GM19463 (cell line): ENCODE measurements at regions not wholly inside any gene's neighbourhood (a gene's known extent, or its start where the extent isn't known, plus 50 kb on each side); places are given as distances from the start of the nearest gene placed in this dataset.
"Not testable (repeated sequence)": the region's sequence is repeated elsewhere in the genome, so short reads cannot be mapped to it uniquely, and the experiment has no call there.

Experiments
- ATAC-seq: cut with Tn5 transposase; IDR thresholded peaks from one replicate; pipeline ENCODE4 v1.9.1; 2021; ENCODE audit warnings: mild to moderate bottlenecking, moderate library complexity; ENCODE audit not compliant: unreplicated experiment

GRCh38 chr13:34159946-34160345 is 342.0 kb downstream of the RFC3 start:
- no peak for ATAC-seq

GRCh38 chr13:34161931-34162543 is 344.1 kb downstream of the RFC3 start:
- ATAC-seq = no peak

- no peak for ATAC-seq
These were observed 344.6 kb downstream of the RFC3 start for GRCh38 chr13:34162544-34162933.

- ATAC-seq = no peak
These were observed 346.6 kb downstream of the RFC3 start for GRCh38 chr13:34164582-34164981.

DNA sequence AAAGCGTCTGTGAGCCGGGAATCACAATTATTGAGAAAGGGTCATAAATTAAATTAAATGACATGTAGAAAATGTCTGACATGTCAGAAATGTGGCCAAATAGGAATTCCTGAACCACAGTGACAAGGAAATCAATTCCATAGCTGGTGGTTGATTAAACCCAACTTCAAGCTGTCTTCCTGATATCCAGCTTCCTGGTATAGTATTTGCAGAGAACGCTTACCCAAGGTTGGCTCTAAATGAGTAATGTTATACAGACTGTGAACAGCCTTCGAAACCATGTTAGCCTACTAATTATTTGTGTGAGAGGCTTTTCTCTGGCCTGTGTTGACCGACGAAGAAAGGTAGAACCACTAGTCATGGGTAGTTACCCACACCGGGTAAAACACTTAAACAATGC is 347.2 kb downstream of the RFC3 start:
- no peak for ATAC-seq

DNA sequence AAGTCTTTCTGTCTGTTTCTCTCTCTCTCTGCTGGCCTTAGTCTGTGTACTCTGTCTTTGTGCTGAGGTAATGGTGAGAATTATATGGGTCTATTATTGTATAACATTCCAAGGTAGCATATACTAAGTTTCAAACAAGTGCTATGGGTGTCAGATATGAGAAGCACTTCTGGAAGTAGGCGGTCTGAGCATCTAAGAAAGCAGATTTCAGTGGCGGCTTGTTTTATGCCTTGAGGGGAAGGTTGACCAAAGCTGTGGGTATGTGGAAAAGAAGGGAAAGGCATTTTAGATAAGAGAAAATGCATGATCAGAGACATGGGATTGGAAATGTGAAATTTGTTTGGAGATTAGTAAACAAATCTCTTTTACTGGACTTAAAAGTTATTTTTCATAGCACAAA is 348.5 kb downstream of the RFC3 start:
- no peak for ATAC-seq

DNA sequence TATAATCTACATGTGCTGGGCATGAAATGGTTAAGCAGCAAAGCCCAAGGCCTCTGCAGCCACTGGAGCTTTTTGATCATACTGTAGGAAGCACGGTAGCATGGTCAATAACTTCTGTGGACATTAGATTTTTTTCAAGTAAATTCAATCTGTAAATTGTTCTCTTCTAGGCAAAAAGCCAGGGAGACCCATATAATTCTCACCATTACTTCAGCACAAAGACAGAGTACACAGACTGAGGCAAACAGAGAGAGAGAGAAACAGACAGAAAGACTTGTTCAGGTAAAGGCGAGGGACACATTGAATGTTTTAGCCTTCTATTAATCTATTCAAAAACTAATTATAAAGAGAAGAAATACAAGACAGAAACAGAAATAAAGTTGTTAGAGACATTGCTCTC is 349.4 kb downstream of the RFC3 start:
- no peak for ATAC-seq

GRCh38 chr13:34172048-34172447 is 354.1 kb downstream of the RFC3 start:
- no peak for ATAC-seq

GRCh38 chr13:34174671-34175145 is 356.8 kb downstream of the RFC3 start:
- ATAC-seq = no peak

DNA sequence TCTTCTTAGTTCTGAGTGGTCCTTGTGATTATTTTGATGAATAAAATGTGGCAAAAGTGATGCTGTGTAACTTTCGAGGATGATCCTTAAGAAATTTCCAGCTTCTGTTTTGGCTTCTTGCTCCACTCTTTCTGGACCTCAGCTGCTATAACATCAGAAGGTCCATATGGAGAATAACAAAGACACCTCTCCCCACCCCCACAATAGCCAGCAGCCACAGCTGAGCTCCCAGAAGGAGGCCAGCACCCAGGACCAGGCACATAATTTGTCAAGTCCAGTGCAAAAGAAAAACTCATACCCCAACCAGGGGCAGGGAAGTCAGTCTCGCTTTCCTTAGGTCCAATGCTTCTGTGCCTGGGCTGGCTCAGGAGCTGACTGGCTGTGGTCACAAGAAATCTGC is 357.6 kb downstream of the RFC3 start:
- ATAC-seq = no peak

- ATAC-seq = no peak
These were observed 358.7 kb downstream of the RFC3 start for GRCh38 chr13:34176633-34177032.

DNA sequence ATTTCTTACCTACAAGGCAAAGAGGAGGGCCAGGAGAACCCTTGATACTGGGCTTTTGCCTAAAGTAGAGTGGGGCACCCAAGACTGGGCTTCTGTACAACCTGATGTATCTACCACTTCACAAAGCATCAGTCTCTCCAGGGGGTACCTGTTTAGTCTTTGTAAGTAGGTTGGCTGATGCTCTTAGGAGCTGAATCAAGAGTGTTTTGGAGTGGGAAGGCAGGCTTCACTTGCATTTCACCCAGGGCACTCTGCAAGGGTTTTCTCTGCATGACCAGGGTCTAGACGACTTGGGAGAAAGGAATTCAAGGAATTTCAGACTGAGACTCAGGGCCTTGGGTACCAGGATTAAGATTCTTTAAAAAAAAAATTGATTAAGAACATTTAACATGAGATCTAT is 361.5 kb downstream of the RFC3 start:
- no peak for ATAC-seq

GRCh38 chr13:34179927-34180326 is 362.0 kb downstream of the RFC3 start:
- ATAC-seq = no peak

DNA sequence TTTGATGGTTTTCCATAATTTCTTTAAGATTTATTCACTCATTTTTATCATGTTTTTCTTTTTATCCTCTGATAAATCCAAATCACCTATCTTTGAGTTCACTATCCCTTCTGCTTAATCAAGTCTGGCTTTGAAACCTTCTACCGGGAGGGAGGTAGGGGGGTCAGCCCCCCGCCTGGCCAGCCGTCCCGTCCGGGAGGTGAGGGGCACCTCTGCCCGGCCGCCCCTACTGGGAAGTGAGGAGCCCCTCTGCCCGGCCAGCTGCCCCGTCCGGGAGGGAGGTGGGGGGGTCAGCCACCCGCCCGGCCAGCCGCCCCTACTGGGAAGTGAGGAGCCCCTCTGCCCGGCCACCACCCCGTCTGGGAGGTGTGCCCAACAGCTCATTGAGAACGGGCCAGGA is 363.3 kb downstream of the RFC3 start:
- not testable (repeated sequence) for ATAC-seq

DNA sequence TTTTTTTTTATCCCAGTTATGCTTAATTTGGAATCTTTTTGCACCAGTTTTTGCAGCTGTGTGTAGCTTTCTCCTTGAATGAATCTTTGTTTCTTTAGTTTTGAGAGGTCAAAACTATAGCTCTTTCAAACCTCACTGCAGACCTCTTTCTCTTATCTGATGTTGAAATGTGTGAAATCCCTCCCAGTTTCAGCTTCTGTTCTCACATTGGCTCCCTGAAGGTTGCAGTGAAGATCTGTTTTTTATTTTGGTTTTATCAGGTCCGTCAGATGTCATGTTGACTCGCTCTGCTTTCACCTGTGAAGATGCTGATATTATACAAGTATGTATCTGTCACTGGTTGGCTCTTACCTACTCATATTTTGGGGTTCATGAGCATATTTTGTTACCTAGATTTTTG is 372.0 kb downstream of the RFC3 start:
- ATAC-seq = no peak

GRCh38 chr13:34201050-34201913 is 383.3 kb downstream of the RFC3 start:
- no peak for ATAC-seq

DNA sequence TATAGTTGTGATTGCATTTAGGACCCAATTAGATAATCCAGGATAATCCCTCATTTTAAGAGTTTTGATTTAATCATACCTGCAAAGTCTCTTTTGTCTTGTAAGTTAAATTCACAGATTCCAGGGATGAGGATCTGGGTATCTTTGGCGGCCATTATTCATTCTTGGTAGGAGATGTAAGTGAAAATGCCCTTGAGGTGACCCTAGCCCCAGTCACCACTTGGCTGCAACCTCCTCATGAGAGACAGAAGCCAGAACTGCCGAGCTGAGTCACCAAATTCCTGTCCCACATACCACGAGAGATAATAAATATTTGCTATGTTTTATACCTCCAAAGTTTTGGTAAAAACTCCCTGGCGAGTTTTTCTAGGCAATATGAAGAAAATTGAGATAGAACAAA is 389.4 kb downstream of the RFC3 start:
- ATAC-seq = no peak

GRCh38 chr13:34207872-34208271 is 389.9 kb downstream of the RFC3 start:
- ATAC-seq = no peak

DNA sequence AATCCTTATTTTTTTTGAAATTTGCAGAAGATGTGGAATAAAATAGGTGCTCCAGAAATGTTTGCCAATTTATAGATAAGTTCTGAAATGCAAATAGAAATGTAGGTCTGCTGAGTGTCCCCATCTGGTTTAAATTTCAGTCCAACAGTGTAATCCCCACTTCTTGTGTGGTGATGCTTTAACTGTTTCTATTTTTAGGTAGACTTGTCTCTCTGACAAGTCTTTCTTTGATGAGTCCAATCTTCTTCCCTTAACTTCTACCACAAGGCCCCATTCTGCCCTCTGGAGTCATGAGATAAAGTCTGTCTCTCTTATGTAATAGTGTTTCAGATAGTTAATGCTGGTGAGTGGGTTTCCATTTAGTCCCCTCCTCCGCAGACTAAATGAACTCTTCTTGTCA is 390.4 kb downstream of the RFC3 start:
- no peak for ATAC-seq

GRCh38 chr13:34210341-34210740 is 392.4 kb downstream of the RFC3 start:
- no peak for ATAC-seq

DNA sequence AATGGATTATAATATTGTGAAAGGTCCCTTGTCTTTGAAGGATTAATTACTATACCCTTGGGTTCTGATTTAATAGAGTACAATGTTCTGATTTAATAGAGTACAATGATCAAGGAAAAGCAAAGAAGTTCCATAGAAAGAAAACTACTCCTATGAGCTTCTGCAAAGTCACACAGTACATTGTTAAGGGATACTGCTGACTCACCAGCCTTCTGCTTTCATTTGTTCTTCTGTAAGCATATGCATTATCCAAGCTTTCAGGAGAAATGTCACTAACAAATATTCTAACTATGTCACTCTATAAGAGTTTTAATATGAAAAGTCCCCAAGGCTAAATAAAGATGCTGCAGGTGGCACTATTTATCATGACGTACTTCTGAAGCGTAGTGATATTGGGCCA is 396.7 kb downstream of the RFC3 start:
- no peak for ATAC-seq

DNA sequence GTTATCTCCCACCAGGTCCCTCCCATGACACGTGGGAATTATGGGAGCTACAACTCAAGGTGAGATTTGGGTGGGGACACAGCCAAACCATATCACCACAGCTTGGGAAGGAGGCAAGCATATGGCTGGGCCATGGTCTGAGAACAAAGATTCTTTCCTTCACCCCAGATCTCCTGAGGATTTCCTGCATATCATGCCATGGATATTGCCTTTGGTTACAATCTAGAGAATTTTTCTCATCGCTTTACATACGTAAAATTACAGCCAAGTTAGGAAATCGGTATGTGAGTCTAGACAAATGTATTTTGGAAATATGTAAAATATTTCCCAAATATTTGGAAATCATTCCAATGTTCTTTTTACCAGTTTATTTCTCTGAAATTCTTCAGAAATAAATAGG is 398.3 kb downstream of the RFC3 start:
- ATAC-seq = no peak
